HepG2 (cell line): ENCODE measurements at regions not wholly inside any gene's neighbourhood (a gene's known extent, or its start where the extent isn't known, plus 50 kb on each side); places are given as distances from the start of the nearest gene placed in this dataset.

Source experiments
- CTCF ChIP-seq: sonication (generic); formaldehyde crosslinking; IDR thresholded peaks from 2 replicates; pipeline ENCODE4 v1.5.0; 2020; ENCODE audit warnings: mild to moderate bottlenecking, missing genetic modification reagents, moderate library complexity
- MYC ChIP-seq: sonication (generic); formaldehyde crosslinking; IDR thresholded peaks from 2 replicates; pipeline ENCODE4 v1.9.0; 2021; ENCODE audit warnings: missing genetic modification reagents, borderline replicate concordance

GRCh38 chr1:192513196-192513595 lies 62.4 kb upstream of the RGS1 start:
- TF ChIP-seq CTCF (CRISPR knock-in tag) (no peak), MYC (CRISPR knock-in tag) (no peak)
